RWPE1 (cell line): ENCODE measurements at regions not wholly inside any gene's neighbourhood (a gene's known extent, or its start where the extent isn't known, plus 50 kb on each side); places are given as distances from the start of the nearest gene placed in this dataset.

Experiments
- CTCF ChIA-PET: fragments of 350-600 bp; sonication (Branson Sonifier 250); formaldehyde crosslinking; extraction: SDS; loops from one replicate; lab custom pipeline; 2021; lab: Yijun Ruan, JAX
- POLR2A ChIA-PET: fragments of 400-600 bp; formaldehyde crosslinking; extraction: SDS; loops from one replicate; lab custom pipeline; 2020; ENCODE audit warnings: antibody characterized with exemption; ENCODE audit not compliant: low non-redundant PET; lab: Yijun Ruan, JAX
- DNase-seq: peaks from one replicate; pipeline ENCODE4 v3.0.0; 2012; ENCODE audit warnings: low spot score
- H3K27ac ChIP-seq: fragments of 450-650 bp; 2 replicates; pipeline ENCODE4 v1.5.1; 2017
- CTCF ChIP-seq: fragments of 450-650 bp; conservative IDR thresholded peaks from 2 replicates; pipeline ENCODE4 v1.5.1; 2017; ENCODE audit warnings: low read depth, mild to moderate bottlenecking

- no peak for DNase-seq
- POLR2A ChIA-PET = no interaction called here
These were observed 72.0 kb downstream of the CNTN3 start for GRCh38 chr3:74542441-74542840.

GRCh38 chr3:74539876-74540275, 74.6 kb downstream of the CNTN3 start:
- no peak overlapping the region for H3K27ac ChIP-seq
- ChIA-PET POLR2A (no interaction called here), CTCF (no interaction called here)
- DNase-seq = no peak
- TF ChIP-seq CTCF = no peak

More at GRCh38 chr3:74542441-74542840, 72.0 kb downstream of the CNTN3 start:
- no peak for TF ChIP-seq CTCF
- H3K27ac ChIP-seq = no peak overlapping the region
- CTCF ChIA-PET = no interaction called here

GRCh38 chr3:74538669-74539068, 75.8 kb downstream of the CNTN3 start:
- POLR2A ChIA-PET = no interaction called here
- CTCF ChIA-PET = no interaction called here
- no peak for TF ChIP-seq CTCF
- H3K27ac ChIP-seq = no peak overlapping the region
- DNase-seq = no peak

- no peak for TF ChIP-seq CTCF
- no peak for DNase-seq
- POLR2A ChIA-PET = no interaction called here
- no peak overlapping the region for H3K27ac ChIP-seq
- CTCF ChIA-PET = no interaction called here
These were observed 76.6 kb downstream of the CNTN3 start for GRCh38 chr3:74537857-74538256.

GRCh38 chr3:74537164-74537563, 77.3 kb downstream of the CNTN3 start:
- DNase-seq = no peak
- H3K27ac ChIP-seq = no peak overlapping the region
- no peak for TF ChIP-seq CTCF
- POLR2A ChIA-PET = no interaction called here
- CTCF ChIA-PET = no interaction called here

- no peak overlapping the region for H3K27ac ChIP-seq
- TF ChIP-seq CTCF = no peak
- CTCF ChIA-PET = no interaction called here
- POLR2A ChIA-PET = no interaction called here
- DNase-seq = no peak
These were observed 79.2 kb downstream of the CNTN3 start for GRCh38 chr3:74535281-74535680.

- no peak for TF ChIP-seq CTCF
- POLR2A ChIA-PET = no interaction called here
- CTCF ChIA-PET = no interaction called here
- DNase-seq = no peak
- no peak overlapping the region for H3K27ac ChIP-seq
These were observed 79.8 kb downstream of the CNTN3 start for GRCh38 chr3:74534611-74535010.
